Renal pelvis (tissue), 1 donor: ENCODE measurements at regions not wholly inside any gene's neighbourhood (a gene's known extent, or its start where the extent isn't known, plus 50 kb on each side); places are given as distances from the start of the nearest gene placed in this dataset.
"Not testable (repeated sequence)": the region's sequence is repeated elsewhere in the genome, so short reads cannot be mapped to it uniquely, and the experiment has no call there.

Experiments
- DNase-seq: peaks from one replicate; pipeline ENCODE4 v3.0.0-alpha.2; 2013

DNA sequence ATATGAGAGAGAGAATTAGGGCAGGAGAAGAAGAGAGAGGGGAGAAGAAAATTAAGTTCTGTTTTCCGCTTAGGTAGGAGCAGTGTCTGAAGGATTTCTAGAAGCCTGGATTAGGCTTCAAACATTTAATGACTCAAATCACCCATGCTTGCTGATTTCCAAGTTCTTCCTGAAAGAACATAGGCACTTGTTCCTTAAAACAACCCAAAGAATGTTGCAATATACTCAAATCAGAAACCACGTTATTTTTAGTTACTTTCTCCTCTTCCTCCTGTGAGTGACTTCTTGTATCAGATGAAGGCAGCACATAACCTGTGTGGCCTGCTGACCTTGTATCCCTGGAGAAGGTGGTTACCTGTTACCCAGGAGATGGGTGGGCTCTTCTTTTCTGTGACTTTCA lies 351.5 kb upstream of the KLF4 start:
- DNase-seq = no peak

DNA sequence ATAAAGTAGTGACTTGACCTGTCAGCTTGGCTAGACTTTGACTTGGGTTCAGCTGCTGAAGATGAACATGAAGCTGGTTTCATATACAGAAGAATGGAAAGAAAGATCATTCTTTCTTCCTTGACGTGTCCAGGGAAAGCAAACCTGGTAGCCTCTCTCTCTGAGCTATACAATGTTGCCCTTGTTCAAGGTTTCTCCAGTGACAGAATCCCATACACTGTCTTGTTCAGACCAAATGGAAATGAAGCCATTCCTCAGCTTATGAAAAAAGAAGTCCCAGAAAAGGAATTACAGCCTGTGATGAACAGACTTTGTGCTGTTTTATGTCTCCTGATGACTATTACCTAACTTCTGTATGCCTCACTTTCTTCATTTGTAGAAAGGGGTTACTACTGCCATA lies 349.8 kb upstream of the KLF4 start:
- DNase-seq = no peak

DNA sequence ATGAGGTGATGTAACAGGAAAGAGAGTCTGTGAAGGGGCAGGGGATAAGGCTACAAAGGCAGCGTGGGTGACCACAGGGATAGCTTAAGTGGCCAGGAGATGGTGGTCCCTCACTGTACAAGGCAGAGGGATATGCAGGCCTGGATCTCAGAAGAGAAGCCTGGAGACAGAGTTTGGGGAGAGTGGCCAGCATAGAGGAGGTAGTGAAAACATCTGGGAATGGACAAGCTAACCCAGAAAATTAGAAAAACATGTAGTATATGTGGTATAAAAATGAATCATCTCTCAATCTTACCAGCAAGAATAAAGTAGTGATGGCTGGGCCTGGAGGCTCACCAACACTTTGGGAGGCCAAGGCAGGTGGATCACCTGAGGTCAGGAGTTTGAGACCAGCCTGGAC lies 349.2 kb upstream of the KLF4 start:
- DNase-seq = no peak

DNA sequence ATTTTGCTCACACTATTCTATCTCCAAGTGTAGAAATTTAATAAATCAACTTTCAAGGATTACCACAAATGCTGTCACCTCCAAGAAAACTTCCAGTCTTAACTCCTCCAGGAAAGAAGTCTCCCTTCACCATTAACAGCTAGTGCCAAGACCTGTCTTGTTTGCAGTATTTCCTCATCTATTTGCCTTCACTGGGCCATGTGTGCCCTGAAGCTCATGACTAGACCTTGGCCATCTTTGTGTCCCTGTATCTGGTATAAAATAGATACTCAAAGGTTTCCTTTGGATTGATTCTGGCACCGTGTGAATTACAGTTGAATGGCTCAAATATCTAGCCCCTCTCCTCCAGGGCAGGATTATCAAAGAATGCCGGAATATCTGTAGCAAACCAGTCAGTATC lies 346.7 kb upstream of the KLF4 start:
- no peak for DNase-seq

DNA sequence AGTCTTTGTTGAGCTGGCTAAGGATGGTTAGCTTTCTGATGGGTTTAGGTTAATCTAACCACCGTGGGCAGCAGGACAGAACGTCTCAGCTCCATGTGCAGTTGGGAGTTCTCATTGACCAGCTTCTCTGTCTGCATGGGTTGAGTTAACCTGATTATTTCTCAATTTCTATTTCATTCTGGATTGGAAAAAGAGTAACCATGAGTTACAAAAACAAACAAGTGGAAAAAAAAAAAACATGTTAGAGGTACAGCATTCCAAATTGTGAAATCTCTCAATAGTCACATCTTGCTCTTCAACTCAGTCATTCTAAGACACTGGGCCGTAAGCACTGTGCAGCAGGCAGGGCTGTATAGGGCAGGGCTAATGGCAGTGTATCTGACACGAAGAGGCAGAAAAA lies 343.7 kb upstream of the KLF4 start:
- DNase-seq = no peak

DNA sequence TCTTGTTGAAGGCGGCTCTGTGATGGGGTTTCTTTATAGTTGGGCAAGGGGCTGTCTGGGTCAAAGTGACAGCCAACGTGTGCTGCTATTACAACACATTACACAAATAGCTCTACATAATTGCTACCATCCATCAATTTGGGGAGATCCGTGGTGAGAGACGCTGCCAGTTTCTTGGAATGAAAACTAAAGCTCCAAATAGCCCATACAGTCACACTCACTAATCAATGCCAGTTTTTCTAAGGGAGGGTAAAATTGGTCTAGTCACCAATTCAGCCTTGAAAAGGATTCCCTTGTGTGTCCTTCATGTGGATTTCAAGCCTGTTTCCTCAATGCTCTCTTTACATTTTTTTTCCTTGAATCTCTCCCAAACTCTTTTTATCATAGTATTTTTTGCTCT lies 343.3 kb upstream of the KLF4 start:
- DNase-seq = no peak

DNA sequence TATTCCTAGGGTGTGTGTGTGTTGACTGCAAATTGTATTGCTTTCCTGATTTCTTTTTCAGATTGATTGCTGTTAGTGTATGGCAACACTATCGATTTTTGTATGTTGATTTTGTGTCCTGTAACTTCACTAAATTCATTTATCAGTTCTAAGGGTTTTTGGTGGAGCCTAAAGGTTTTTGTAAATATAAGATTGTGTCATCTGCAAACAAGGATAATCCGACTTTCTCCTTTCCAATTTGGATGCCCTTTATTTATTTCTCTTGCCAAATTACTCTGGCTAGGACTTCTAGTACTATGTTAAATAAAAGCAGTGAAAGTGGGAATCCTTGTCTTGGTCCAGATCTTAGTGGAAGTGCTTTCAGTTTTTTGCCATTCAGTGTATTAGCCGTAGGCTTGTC lies 340.9 kb upstream of the KLF4 start:
- DNase-seq = no peak

DNA sequence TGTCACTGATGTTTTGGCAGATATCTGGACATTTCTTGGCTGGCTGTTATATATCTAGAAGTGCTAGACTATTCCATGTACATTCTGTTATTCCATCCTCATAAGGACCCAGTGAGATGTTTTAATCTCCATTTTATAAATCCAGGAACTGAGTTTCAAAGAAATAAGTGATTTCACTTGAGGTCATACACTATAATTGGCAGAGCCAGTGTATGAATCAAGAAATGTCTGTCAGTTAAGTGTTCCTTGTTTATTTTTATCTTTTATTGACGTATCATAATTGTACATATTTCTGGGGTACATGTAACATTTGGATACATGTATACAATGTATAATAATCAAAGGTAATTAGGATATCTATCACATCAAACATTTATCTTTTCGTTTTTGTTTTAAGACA lies 338.3 kb upstream of the KLF4 start:
- no peak for DNase-seq

DNA sequence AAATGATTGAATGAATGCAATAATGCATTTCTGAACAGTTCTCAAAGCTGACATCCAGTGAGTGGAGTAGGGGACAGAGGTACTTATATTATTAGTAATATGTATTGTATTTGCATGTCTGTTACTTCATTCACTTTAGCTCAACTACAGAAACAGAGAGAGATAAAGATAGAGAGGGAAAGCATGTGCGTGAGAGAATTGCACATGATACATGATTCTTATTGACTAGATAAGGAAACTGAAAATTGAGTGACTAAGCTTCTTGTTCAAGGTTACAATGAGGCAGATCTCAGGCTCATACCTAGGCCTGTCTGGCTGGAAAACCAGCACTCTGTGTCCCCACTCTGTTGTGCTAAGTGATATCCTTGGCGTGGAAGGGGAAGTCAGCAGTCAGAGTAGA lies 337.7 kb upstream of the KLF4 start:
- DNase-seq = no peak

DNA sequence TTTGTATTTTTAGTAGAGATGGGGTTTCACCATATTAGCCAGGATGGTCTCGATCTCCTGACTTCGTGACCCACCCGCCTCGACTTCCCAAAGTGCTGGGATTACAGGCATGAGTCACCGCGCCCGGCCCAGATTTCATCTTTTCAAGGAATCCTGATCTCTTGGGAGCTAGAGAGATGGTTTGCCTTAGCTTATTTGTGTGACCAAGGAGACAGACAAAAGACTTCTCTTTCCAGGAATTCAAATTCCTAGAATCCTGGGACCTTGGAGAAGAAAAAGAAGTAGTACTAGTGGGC lies 337.1 kb upstream of the KLF4 start:
- not testable (repeated sequence) for DNase-seq

DNA sequence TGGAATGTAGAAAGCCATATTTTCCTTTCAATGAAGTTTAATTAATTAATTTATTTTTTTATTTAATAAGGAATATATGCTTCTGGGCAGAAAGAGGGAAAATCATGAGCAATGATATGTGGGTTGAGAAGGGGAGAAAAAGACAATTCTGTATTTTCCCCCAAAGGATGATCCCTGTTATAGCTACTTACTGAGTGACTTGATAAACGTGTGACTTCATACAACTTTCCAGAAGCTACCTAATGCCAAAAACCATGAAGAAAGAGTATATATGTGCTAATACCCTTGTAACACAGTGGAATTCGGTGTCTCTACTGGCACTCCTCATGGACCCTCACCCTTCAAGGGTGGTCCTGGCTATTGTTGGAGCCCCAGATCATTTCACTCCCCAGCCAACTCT lies 335.0 kb upstream of the KLF4 start:
- DNase-seq = no peak

DNA sequence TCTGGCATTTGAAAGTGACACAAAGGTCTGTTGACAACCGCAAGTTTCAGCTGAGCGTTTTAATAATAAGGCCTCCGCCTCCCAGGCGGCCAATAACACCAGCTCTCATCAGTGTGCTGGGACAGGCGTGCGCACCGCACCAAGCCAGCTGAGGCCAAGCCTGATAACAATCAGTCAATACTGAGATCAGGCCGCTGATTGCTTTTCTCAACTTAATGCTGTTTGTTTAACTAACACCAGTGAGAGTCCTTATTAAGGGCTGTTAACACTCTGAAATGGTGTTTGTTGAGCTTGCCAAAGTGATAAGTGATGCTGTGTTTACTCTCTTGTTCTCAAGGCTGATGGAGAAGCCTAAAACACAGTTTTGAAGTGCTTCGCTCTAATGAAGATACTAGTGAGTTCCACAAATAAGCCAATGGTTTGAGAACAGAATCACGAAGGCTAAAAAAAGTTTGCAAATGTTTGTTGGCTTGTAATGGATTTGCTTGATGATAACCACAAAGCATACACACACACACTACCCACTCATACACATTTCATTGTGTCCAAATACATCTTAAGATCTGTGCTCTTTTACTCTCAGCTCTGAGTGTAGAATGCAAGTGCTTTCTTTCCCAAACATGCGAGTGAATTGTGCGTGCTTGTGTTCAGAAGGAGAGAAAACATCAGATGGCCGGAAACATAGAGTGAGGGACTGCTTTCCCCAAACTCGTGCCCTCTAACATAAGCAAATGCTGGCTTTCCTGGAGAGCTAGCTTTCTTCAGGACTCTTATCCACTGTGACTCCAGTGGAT lies 330.4 kb upstream of the KLF4 start:
- no peak for DNase-seq

DNA sequence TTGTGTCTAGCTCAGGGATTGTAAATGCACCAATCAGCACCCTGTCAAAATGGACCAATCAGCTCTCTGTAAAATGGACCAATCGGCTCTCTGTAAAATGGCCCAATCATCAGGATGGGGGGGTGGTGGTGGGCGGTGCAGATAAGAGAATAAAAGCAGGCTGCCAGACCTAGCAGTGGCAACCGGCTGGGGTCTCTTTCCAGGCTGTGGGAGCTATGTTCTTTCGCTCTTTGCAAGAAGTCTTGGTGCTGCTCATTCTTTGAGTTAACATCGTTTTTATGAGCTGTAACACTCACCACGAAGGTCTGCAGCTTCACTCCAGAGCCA lies 328.9 kb upstream of the KLF4 start:
- DNase-seq = not testable (repeated sequence)

DNA sequence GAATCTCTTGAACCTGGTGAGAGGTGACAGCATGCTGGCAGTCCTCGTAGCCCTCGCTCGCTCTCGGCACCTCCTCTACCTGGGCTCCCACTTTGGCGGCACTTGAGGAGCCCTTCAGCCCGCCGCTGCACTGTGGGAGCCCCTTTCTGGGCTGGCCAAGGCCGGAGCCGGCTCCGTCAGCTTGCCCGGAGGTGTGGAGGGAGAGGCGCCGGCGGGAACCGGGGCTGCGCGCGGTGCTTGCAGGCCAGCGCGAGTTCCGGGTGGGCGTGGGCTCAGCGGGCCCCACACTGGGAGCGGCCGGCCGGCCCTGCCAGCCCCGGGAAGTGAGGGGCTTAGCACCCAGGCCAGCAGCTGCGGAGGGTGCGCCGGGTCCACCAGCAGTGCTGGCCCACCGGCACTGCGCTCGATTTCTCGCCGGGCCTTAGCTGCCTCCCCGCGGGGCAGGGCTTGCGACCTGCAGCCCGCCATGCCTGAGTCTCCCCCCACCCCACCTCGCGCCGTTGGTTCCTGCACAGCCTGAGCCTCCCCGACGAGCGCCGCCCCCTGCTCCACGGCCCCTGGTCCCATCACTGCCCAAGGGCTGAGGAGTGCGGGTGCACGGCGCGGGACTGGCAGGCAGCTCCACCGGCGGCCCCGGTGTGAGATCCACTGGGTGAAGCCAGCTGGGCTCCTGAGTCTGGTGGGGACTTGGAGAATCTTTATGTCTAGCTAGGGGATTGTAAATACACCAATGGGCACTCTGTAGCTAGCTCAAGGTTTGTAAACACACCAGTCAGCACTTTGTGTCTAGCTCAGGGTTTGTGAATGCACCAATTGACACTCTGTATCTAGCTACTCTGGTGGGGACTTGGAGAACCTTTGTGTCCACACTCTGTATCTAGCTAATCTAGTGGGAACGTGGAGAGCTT lies 328.3 kb upstream of the KLF4 start:
- not testable (repeated sequence) for DNase-seq

DNA sequence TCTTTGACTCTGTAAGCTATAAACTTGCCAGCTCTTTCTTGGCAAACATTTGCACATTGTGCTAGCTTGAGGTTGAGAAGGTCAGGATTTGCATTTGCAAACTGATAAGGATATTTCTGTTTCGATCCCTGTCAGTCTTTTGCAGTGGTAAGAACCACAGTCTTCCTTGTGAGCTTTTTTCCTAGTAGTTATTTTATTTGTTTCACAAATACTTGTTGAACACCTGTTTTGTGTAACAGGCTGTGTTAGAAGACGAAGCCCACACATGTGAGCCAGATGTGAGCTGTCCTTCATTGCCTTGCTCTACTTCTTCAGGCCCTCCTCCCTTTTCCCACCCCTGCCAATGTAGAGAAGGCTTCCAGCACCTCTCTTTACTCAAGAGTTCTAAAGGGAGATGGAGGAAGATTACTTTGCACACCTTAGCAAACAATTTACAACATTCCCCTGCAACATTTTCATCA lies 327.0 kb upstream of the KLF4 start:
- no peak for DNase-seq

DNA sequence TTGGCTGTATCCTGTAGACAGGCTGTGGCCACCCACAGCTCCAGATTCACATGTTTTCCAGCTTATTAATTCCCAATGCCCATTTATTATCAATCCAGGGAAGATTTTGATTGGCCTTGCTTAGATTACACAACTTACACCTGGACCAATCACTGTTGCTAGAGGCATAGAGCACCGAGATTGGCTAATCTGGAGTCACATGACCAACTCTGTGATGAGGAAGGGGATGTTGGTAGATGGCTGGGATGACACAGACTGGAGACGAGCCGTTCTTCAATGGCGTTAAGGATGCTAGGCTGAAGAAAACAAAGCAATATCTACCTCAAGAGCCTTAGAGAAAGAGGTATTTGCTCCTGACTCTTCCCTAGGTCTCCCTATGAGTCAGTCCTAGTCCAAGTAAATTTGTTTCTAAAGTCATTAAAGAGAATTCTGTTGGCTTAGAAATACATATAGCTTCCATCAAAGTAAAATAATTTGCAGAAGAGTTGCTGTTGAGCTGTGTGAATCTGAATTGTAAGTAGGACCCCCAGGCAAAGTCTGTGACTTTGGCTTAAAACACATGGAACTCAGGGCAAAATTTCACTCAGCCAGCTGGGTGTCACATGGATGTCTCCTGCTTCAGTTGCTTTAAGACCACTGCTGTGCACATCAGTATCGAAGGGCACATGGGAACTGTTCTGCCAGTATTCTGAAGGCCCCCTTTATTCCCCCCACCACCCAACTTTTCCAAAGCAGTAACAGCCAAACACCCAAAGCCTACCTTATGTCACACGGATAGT lies 326.4 kb upstream of the KLF4 start:
- DNase-seq = no peak

DNA sequence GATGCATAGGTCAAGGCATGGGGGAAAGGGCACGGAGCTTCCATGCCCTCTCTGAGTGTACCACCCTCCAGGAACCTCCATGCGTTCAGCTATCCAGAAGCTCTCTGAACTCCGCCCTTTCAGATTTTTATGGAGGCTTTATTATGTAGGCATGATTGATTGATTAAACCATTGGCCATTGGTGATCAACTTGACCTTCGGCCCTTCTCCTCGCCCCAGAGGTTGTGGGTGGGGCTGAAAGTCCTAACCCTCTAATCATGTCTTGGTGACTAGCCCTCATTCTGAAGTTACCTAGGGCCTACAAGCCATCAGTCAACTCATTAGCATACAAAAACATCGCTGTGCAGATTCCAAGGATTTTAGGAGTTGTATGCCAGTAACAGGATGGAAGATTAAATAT lies 323.7 kb upstream of the KLF4 start:
- DNase-seq = no peak

DNA sequence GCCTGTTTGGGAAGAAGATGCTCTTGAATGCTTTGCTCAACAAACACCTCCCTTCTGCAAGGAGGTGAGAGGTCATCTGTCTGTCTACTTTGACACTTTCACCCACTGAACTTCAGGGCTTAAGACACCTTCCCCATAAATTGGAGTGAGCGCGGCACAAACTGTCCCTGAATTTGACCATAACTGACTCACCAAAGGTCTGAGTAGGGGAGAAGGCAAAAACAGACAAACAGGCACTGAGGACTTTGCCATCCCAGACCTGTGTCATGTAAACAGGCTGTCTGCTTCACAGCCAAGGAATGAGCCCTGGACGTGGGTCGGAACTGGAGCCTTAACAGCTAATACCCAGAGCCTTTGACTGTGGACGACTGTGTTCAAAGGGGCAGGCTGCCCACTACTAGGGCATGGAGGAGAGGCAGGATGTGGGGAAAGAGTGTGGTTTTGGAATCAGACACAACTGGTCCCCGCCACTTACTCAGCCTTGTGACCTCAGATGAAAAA lies 320.9 kb upstream of the KLF4 start:
- no peak for DNase-seq

DNA sequence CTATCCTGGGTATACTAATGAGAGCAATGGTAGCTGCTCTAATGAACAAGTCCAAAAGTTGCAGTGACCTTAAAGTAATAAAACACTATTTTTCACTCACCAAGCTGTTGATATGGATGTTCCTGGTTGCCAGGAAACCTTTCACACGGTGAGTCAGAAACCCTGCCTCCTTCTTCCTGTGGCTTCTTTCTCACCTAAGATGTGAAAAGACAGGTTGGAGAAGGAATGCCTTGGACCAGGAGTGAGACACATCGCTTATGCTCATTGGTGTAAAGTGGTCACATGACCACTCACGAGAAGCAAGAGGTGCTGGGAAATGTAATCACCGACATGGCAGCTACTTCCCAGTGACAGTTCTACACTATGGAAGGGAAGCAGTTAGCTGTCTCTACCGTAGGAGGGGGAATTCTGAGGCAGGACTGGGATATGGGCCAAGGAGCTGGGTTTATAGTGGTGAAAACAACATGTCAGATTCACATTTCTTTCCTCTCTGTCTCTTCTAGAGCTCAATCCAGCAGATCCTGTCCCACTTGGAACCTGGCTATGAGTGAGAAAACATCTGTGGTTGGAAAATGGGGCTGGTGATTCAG lies 320.4 kb upstream of the KLF4 start:
- DNase-seq = no peak

DNA sequence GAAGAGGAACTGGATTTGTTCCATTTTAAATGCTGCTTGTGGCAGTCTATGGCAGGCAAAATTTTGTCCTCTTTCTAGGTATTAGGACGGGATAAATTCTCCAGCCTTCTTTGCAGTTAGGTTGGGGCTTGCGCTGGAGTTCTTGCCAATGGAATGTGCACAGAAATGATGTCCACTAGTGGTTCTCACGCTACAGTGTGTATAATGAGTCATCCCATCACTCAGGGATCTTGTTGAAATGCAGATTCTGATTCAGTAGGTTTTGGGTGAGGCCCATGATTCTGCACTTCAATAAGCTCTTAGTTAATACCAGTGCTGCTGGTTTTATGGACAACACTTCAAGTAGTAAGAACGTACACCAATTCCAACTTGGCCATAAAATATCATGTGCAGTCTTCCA lies 317.6 kb upstream of the KLF4 start:
- no peak for DNase-seq

DNA sequence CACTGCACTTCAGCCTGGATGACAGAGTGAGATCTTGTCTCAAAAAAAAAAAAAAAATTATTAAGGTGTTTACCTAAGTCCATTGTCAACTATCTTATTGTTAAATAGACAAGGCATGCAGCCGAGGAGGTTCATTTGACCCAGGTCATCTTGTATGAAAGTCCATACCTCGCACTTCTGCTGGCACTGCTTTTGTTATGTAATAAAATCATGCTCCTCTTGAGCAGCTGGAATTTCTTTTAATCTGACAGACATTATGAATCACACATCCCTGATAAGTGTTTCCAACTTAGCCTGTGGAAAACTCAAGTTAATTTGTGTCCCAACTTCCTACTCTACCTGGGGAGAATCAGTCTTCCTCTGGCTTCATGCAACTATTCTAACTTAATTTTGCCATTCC lies 315.6 kb upstream of the KLF4 start:
- no peak for DNase-seq

DNA sequence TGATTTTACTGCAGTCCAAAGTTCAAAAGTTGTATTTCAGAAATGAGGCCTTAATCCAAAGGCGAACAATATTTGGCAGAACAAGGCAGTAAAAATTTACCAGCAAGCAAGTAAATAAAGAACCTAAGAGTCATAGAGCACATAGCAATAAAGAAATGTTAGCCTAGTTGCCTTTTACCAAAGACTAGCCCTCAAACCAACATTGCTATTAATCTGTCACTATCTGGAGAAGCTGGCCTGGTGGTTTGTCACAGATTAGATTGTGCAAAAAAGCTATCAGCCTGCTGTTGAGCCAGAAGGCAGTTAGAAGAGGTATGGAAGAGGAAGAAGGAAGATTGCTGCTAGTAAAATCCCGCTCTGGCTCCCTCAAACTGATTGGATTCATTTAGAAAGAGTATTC lies 304.7 kb upstream of the KLF4 start:
- DNase-seq = no peak
